Suprapubic skin (tissue), 4 donors: ENCODE measurements at regions not wholly inside any gene's neighbourhood (a gene's known extent, or its start where the extent isn't known, plus 50 kb on each side); places are given as distances from the start of the nearest gene placed in this dataset.

Experiments used
- DNase-seq, 2 donors: peaks; one replicate each; pipeline ENCODE4 v3.0.0-alpha.2; 2019; ENCODE audit warnings: low spot score in 2 of 2
- H3K27ac ChIP-seq: fragments of 200-600 bp; sonication (generic); one replicate; pipeline ENCODE4 v1.5.1; 2019
- H3K27me3 ChIP-seq: fragments of 200-600 bp; sonication (generic); one replicate; pipeline ENCODE4 v1.5.1; 2019
- H3K36me3 ChIP-seq: fragments of 200-600 bp; sonication (generic); one replicate; pipeline ENCODE4 v1.5.1; 2019
- H3K4me1 ChIP-seq: fragments of 200-600 bp; sonication (generic); one replicate; pipeline ENCODE4 v1.5.1; 2019
- H3K4me3 ChIP-seq: fragments of 200-600 bp; sonication (generic); one replicate; pipeline ENCODE4 v1.5.1; 2019; ENCODE audit warnings: mild to moderate bottlenecking
- H3K9me3 ChIP-seq: fragments of 200-600 bp; sonication (generic); one replicate; pipeline ENCODE4 v1.5.1; 2019
- EP300 ChIP-seq: sonication (generic); formaldehyde crosslinking; IDR thresholded peaks from one replicate; pipeline ENCODE4 v1.6.1; 2017; ENCODE audit warnings: antibody characterized with exemption
- POLR2A ChIP-seq, 2 donors: fragments of 450-650 bp; IDR thresholded peaks; one replicate each; pipeline ENCODE4 v1.6.1; 2017; ENCODE audit warnings: antibody characterized with exemption in 2 of 2, mild to moderate bottlenecking in 2 of 2, moderate library complexity in 2 of 2
- POLR2AphosphoS5 ChIP-seq, 3 donors: sonication (generic); formaldehyde crosslinking; IDR thresholded peaks; one replicate each; pipeline ENCODE4 v1.6.1; 2017; ENCODE audit warnings: antibody characterized with exemption in 3 of 3
- WGBS: methylation state at CpG from one replicate; pipeline ENCODE4 v1.1.5; 2018; 5-methylcytosine and 5-hydroxymethylcytosine counted together
- TF ChIP-seq, protein P1 (sequence below), 2 donors: fragments of 200-600 bp in 1 of 2; fragments of 450-650 bp in 1 of 2; sonication (generic) in 1 of 2; IDR thresholded peaks; one replicate each; pipeline ENCODE4 v1.5.1; 2016 to 2019; ENCODE audit warnings: antibody characterized with exemption in 2 of 2, mild to moderate bottlenecking in 1 of 2, moderate library complexity in 1 of 2

DNA sequence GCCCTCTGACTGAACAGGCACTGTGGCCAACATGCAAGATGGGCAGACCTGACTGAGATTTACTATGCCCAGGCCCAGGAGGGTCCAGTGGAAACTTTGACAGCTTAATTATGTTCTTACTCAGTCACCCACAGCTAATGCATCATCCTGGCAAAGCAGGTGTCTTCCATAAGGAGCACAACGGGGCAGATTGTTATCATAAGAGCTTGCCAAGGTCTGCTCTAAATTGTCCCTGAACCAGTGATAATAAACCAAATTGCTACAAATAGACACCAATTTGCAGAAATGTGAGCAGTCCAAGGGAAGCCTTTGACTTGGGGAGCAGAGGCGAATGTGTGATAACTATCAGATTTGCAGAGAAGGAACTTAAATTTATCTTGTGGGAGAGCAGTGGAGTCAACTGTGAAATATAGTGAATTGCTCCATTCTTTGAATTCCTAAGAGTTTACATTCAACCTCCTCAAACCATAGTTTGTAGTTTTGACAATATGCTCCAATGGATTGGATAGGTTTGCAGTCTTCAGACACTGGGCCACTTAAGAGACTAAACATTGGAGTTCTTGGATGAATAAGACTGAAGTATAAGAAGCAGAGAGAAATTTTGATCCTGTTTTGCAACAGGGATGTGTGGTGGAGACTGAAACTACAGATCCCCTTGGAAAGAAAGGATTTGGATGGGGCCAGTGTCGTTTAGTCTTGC, 494.7 kb downstream of the CCSER2 start:
- no peak for DNase-seq
- Histone ChIP-seq H3K4me3 (no peak overlapping the region), H3K4me1 (no peaks in the 10 kb centered on the region), H3K27ac (no peak overlapping the region), H3K9me3 (no peaks in the 10 kb centered on the region), H3K27me3 (no peaks in the 10 kb centered on the region), H3K36me3 (no peaks in the 10 kb centered on the region)
- 59% methylated on average over 3 of the region's 3 CpGs for WGBS
- TF ChIP-seq EP300 (no peak), POLR2A (IDR thresholded peaks at IDR 0.05) (no peak), POLR2AphosphoS5 (IDR thresholded peaks at IDR 0.05) (no peak)
- TF ChIP-seq, protein P1, sequence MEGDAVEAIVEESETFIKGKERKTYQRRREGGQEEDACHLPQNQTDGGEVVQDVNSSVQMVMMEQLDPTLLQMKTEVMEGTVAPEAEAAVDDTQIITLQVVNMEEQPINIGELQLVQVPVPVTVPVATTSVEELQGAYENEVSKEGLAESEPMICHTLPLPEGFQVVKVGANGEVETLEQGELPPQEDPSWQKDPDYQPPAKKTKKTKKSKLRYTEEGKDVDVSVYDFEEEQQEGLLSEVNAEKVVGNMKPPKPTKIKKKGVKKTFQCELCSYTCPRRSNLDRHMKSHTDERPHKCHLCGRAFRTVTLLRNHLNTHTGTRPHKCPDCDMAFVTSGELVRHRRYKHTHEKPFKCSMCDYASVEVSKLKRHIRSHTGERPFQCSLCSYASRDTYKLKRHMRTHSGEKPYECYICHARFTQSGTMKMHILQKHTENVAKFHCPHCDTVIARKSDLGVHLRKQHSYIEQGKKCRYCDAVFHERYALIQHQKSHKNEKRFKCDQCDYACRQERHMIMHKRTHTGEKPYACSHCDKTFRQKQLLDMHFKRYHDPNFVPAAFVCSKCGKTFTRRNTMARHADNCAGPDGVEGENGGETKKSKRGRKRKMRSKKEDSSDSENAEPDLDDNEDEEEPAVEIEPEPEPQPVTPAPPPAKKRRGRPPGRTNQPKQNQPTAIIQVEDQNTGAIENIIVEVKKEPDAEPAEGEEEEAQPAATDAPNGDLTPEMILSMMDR (IDR thresholded peaks at IDR 0.05), result no peak

DNA sequence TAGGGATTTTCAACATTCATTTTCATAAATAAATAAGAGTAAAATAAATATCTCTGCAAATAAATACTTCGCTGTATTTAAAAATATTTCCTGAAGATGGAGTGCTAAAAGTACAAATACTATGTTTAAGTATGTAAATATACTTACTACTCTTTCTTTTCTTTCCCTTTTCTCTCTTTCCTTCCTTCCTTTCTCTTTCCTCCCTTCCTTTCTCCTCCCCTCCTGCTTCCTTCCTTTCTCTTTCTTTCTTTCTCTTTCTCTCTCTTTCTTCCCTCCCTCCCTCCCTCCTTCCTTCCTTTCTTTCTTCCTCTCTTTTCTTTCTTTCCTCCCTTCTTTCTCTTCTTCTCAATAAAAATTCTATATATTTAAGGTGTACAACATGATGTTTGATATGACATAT, 496.1 kb downstream of the CCSER2 start:
- H3K4me1 ChIP-seq, result no peaks in the 10 kb centered on the region
- no peak overlapping the region for H3K4me3 ChIP-seq
- H3K27ac ChIP-seq, result no peak overlapping the region
- H3K27me3 ChIP-seq, result no peaks in the 10 kb centered on the region
- no peaks in the 10 kb centered on the region for H3K9me3 ChIP-seq
- WGBS, result 89% methylated on average over 1 of the region's 1 CpG
- DNase-seq, result no peak
- no peaks in the 10 kb centered on the region for H3K36me3 ChIP-seq
- TF ChIP-seq EP300, result no peak
- TF ChIP-seq POLR2AphosphoS5 (IDR thresholded peaks at IDR 0.05), result no peak
- TF ChIP-seq, protein P1 (IDR thresholded peaks at IDR 0.05), result no peak
- TF ChIP-seq POLR2A (IDR thresholded peaks at IDR 0.05), result no peak

DNA sequence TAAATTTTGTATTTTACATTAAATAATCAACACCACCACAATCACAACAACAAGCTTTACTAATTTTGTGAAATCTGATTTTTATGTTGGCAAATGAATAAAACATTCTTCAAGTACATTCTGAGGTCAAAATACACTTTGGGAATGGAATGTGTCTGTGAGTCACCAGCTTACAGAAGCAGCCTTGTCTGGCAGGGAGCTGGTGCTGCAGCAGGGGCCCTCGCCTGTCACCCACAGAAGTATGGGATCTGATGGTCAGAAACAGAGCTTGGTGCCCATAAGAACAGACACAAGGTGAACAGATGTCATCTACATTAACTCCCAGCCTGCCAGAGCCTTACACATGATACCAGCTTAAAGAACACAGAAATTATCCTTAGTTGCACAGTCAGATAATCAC, 496.9 kb downstream of the CCSER2 start:
- WGBS, result 28% methylated on average over 1 of the region's 1 CpG
- H3K27ac ChIP-seq, result no peak overlapping the region
- no peaks in the 10 kb centered on the region for H3K36me3 ChIP-seq
- no peak overlapping the region for H3K4me3 ChIP-seq
- TF ChIP-seq, protein P1 (IDR thresholded peaks at IDR 0.05), result no peak
- no peak for TF ChIP-seq EP300
- TF ChIP-seq POLR2A (IDR thresholded peaks at IDR 0.05), result no peak
- no peak for TF ChIP-seq POLR2AphosphoS5 (IDR thresholded peaks at IDR 0.05)
- H3K27me3 ChIP-seq, result no peaks in the 10 kb centered on the region
- no peak for DNase-seq
- H3K9me3 ChIP-seq, result no peaks in the 10 kb centered on the region
- no peaks in the 10 kb centered on the region for H3K4me1 ChIP-seq

DNA sequence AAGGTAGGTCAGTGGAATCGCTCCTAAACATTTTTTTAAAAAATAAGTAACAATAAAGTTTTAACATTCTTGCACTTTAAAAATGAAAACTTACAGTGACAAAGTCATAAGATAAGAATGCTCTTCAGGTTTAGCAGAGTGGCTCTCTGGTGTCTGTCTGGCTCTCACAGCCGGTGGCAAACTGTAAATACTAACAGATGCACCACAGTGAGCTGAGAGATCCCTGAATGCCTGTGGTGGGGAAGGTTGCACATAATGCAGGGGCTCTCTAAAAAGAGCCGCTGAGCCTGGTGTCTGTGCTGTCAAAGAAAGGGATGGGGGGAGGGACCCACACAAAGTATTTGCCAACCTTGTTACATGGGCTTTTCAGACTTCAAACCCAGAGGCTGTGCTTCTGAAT, 498.3 kb downstream of the CCSER2 start:
- DNase-seq, result no peak
- Histone ChIP-seq H3K4me3 (no peak overlapping the region), H3K27ac (no peak overlapping the region), H3K4me1 (no peaks in the 10 kb centered on the region), H3K27me3 (no peaks in the 10 kb centered on the region), H3K9me3 (no peaks in the 10 kb centered on the region), H3K36me3 (no peaks in the 10 kb centered on the region)
- TF ChIP-seq EP300, result no peak
- TF ChIP-seq, protein P1 (IDR thresholded peaks at IDR 0.05), result no peak
- no peak for TF ChIP-seq POLR2A (IDR thresholded peaks at IDR 0.05)
- no peak for TF ChIP-seq POLR2AphosphoS5 (IDR thresholded peaks at IDR 0.05)
- 53% methylated on average over 3 of the region's 3 CpGs for WGBS

DNA sequence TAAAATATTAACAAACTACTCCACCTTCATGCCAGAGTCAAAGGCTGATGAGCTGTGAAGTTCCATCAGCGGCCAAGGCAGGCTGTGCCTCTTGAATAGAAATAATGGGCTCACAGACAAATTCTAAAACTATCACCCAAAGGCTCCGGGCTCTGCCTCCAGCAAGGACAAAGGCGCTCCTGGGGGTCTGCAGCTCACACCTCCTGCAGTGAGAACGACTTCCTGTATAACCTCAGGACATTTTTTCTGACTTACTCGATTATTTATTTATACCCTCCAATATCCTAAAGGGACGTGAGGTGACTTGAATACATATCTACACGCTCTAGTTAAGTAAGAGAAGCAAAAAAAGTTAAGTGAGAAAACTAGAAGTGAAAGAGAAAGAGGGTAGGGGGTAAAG, 500.7 kb downstream of the CCSER2 start:
- H3K9me3 ChIP-seq, result no peaks in the 10 kb centered on the region
- H3K27me3 ChIP-seq, result no peaks in the 10 kb centered on the region
- H3K4me3 ChIP-seq, result no peak overlapping the region
- no peaks in the 10 kb centered on the region for H3K36me3 ChIP-seq
- H3K27ac ChIP-seq, result no peak overlapping the region
- no peak for TF ChIP-seq EP300
- TF ChIP-seq POLR2A (IDR thresholded peaks at IDR 0.05), result no peak
- no peak for TF ChIP-seq POLR2AphosphoS5 (IDR thresholded peaks at IDR 0.05)
- TF ChIP-seq, protein P1 (IDR thresholded peaks at IDR 0.05), result no peak
- WGBS, result 64% methylated on average over 7 of the region's 7 CpGs
- no peak for DNase-seq
- H3K4me1 ChIP-seq, result no peaks in the 10 kb centered on the region
